RWPE2 (cell line): ENCODE measurements at regions not wholly inside any gene's neighbourhood (a gene's known extent, or its start where the extent isn't known, plus 50 kb on each side); places are given as distances from the start of the nearest gene placed in this dataset.
A peak's percentile ranks its signal among the peaks of the same experiment; 100 is the strongest.

Experiments used
- ATAC-seq: fragments of 200-7000 bp; cut with Tn5 transposase; 3 replicates; pipeline ENCODE4 v1.9.1; 2021; ENCODE audit warnings: low read depth
- DNase-seq: peaks from one replicate; pipeline ENCODE4 v3.0.0-alpha.2; 2020; ENCODE audit warnings: low spot score
- H3K27ac ChIP-seq: fragments of 450-650 bp; 2 replicates; pipeline ENCODE4 v1.5.1; 2017; ENCODE audit warnings: mild to moderate bottlenecking; ENCODE audit not compliant: poor library complexity, severe bottlenecking
- H3K27me3 ChIP-seq: fragments of 250-450 bp; sonication (Bioruptor Pico); 2 replicates; pipeline ENCODE4 v1.5.1; 2021; ENCODE audit warnings: mild to moderate bottlenecking, moderate library complexity; ENCODE audit not compliant: insufficient read depth, poor library complexity, severe bottlenecking
- H3K36me3 ChIP-seq: fragments of 250-450 bp; sonication (Bioruptor Pico); 2 replicates; pipeline ENCODE4 v1.5.1; 2020; ENCODE audit warnings: low read depth, mild to moderate bottlenecking, moderate library complexity
- H3K4me1 ChIP-seq: fragments of 250-450 bp; sonication (Bioruptor Pico); 2 replicates; pipeline ENCODE4 v1.5.1; 2021; ENCODE audit warnings: mild to moderate bottlenecking, moderate library complexity; ENCODE audit not compliant: insufficient read depth, poor library complexity, severe bottlenecking
- H3K4me3 ChIP-seq: fragments of 250-450 bp; sonication (Bioruptor Pico); 2 replicates; pipeline ENCODE4 v1.5.1; 2021; ENCODE audit warnings: mild to moderate bottlenecking, moderate library complexity; ENCODE audit not compliant: severe bottlenecking
- H3K9me3 ChIP-seq: fragments of 250-450 bp; sonication (Bioruptor Pico); 2 replicates; pipeline ENCODE4 v1.5.1; 2021; ENCODE audit warnings: mild to moderate bottlenecking, moderate library complexity; ENCODE audit not compliant: severe bottlenecking
- CTCF ChIP-seq: fragments of 450-650 bp; IDR thresholded peaks from one replicate; pipeline ENCODE4 v1.5.1; 2017; ENCODE audit warnings: mild to moderate bottlenecking, moderate library complexity; ENCODE audit not compliant: poor library complexity, severe bottlenecking

GRCh38 chr7:116083796-116084195, 53.2 kb upstream of the TFEC start:
- Histone ChIP-seq H3K27me3 (peaks cover 6% of the 10 kb centered on the region), H3K36me3 (no peaks in the 10 kb centered on the region), H3K27ac (no peak overlapping the region), H3K9me3 (no peaks in the 10 kb centered on the region), H3K4me3 (no peak overlapping the region), H3K4me1 (no peaks in the 10 kb centered on the region)
- DNase-seq (no peak), ATAC-seq (no peak)
- no peak for TF ChIP-seq CTCF

GRCh38 chr7:116086547-116087045, 56.0 kb upstream of the TFEC start:
- ATAC-seq (no peak), DNase-seq (no peak)
- H3K27ac ChIP-seq, result no peak overlapping the region
- no peaks in the 10 kb centered on the region for H3K9me3 ChIP-seq
- peaks cover 6% of the 10 kb centered on the region for H3K27me3 ChIP-seq
- H3K4me1 ChIP-seq, result no peaks in the 10 kb centered on the region
- no peak overlapping the region for H3K4me3 ChIP-seq
- no peaks in the 10 kb centered on the region for H3K36me3 ChIP-seq
- no peak for TF ChIP-seq CTCF

- Histone ChIP-seq H3K4me3 (no peak overlapping the region), H3K36me3 (no peaks in the 10 kb centered on the region), H3K4me1 (no peaks in the 10 kb centered on the region), H3K27ac (no peak overlapping the region), H3K9me3 (no peaks in the 10 kb centered on the region), H3K27me3 (peaks cover 6% of the 10 kb centered on the region)
- ATAC-seq, result no peak
- no peak for DNase-seq
- TF ChIP-seq CTCF, result no peak
These were observed 56.7 kb upstream of the TFEC start for GRCh38 chr7:116087291-116087690.

GRCh38 chr7:116087984-116088383, 57.4 kb upstream of the TFEC start:
- no peak for TF ChIP-seq CTCF
- no peak for ATAC-seq
- H3K27ac ChIP-seq, result no peak overlapping the region

GRCh38 chr7:116089293-116089692, 58.7 kb upstream of the TFEC start:
- Histone ChIP-seq H3K27me3 (no peaks in the 10 kb centered on the region), H3K27ac (no peak overlapping the region), H3K9me3 (no peaks in the 10 kb centered on the region), H3K4me3 (no peak overlapping the region), H3K36me3 (no peaks in the 10 kb centered on the region), H3K4me1 (no peaks in the 10 kb centered on the region)
- ATAC-seq (peak; percentile 36; the same call in 1 of the 3 replicates), DNase-seq (no peak)
- no peak for TF ChIP-seq CTCF

More at GRCh38 chr7:116087984-116088383, 57.4 kb upstream of the TFEC start:
- DNase-seq, result no peak
- Histone ChIP-seq H3K9me3 (no peaks in the 10 kb centered on the region), H3K36me3 (no peaks in the 10 kb centered on the region), H3K4me3 (no peak overlapping the region), H3K4me1 (no peaks in the 10 kb centered on the region), H3K27me3 (peaks cover 6% of the 10 kb centered on the region)
